NCI-H748 (cell line): ENCODE measurements at regions not wholly inside any gene's neighbourhood (a gene's known extent, or its start where the extent isn't known, plus 50 kb on each side); places are given as distances from the start of the nearest gene placed in this dataset.
"Not testable (repeated sequence)": the region's sequence is repeated elsewhere in the genome, so short reads cannot be mapped to it uniquely, and the experiment has no call there.

Experiments
- DNase-seq: peaks from one replicate; lab custom pipeline; 2025; ENCODE audit not compliant: unreplicated experiment; lab: John Stamatoyannopoulos, UW

GRCh38 chr4:57199267-57199666 is 89.1 kb upstream of the IGFBP7 start:
- DNase-seq: no peak

- no peak for DNase-seq
These were observed 85.4 kb upstream of the IGFBP7 start for GRCh38 chr4:57195622-57196021.

- no peak for DNase-seq
These were observed 84.0 kb upstream of the IGFBP7 start for GRCh38 chr4:57194068-57194611.

GRCh38 chr4:57193209-57193810 is 83.1 kb upstream of the IGFBP7 start:
- no peak for DNase-seq

GRCh38 chr4:57191523-57192034 is 81.4 kb upstream of the IGFBP7 start:
- DNase-seq: no peak

- DNase-seq: no peak
These were observed 80.7 kb upstream of the IGFBP7 start for GRCh38 chr4:57190601-57191481.

- DNase-seq: no peak
These were observed 77.1 kb upstream of the IGFBP7 start for GRCh38 chr4:57187246-57187645.

GRCh38 chr4:57184378-57185029 is 74.3 kb upstream of the IGFBP7 start:
- DNase-seq: no peak

GRCh38 chr4:57182132-57182874 is 72.1 kb upstream of the IGFBP7 start:
- DNase-seq: no peak

- DNase-seq: not testable (repeated sequence)
These were observed 63.0 kb upstream of the IGFBP7 start for GRCh38 chr4:57173136-57173535.

GRCh38 chr4:57172065-57172464 is 61.9 kb upstream of the IGFBP7 start:
- DNase-seq: no peak

- no peak for DNase-seq
These were observed 58.8 kb upstream of the IGFBP7 start for GRCh38 chr4:57168982-57169381.

- DNase-seq: peak; percentile 80
These were observed 53.6 kb upstream of the IGFBP7 start for GRCh38 chr4:57163530-57164459.

GRCh38 chr4:57162499-57163019 is 52.4 kb upstream of the IGFBP7 start:
- DNase-seq: no peak
